Gastroesophageal sphincter (tissue), 4 donors: ENCODE measurements at regions not wholly inside any gene's neighbourhood (a gene's known extent, or its start where the extent isn't known, plus 50 kb on each side); places are given as distances from the start of the nearest gene placed in this dataset.

Experiments used
- ATAC-seq: fragments of 150-250 bp; one replicate; pipeline ENCODE4 v1.9.1; 2016; ENCODE audit warnings: mild to moderate bottlenecking, moderate library complexity
- H3K27ac ChIP-seq, 4 donors: fragments of 200-600 bp; sonication (generic) in 3 of 4; 1 replicate in 3 of 4; 2 replicates in 1 of 4; pipeline ENCODE4 v1.5.1; 2016 to 2019
- H3K27me3 ChIP-seq: fragments of 200-600 bp; sonication (generic); one replicate; pipeline ENCODE4 v1.5.1; 2019
- H3K36me3 ChIP-seq, 2 donors: fragments of 200-600 bp; sonication (generic); one replicate each; pipeline ENCODE4 v1.5.1; 2019; ENCODE audit warnings: control low read depth in 1 of 2
- H3K4me1 ChIP-seq, 3 donors: fragments of 200-600 bp; sonication (generic); 1 replicate in 2 of 3; 2 replicates in 1 of 3; pipeline ENCODE4 v1.5.1; 2016 to 2019; ENCODE audit warnings: control low read depth in 2 of 3
- H3K4me3 ChIP-seq, 2 donors: fragments of 200-600 bp; sonication (generic); one replicate each; pipeline ENCODE4 v1.5.1; 2019; ENCODE audit warnings: mild to moderate bottlenecking in 1 of 2, moderate library complexity in 1 of 2
- H3K9me3 ChIP-seq, 3 donors: fragments of 200-600 bp; sonication (generic); one replicate each; pipeline ENCODE4 v1.5.1; 2017 to 2019; ENCODE audit warnings: control low read depth in 2 of 3
- CTCF ChIP-seq, 4 experiments: fragments of 200-600 bp in 2 of 4; fragments of 450-650 bp in 2 of 4; sonication (generic) in 1 of 4; IDR thresholded peaks; one replicate each; pipeline ENCODE4 v1.5.1; 2017 to 2019; ENCODE audit warnings: antibody characterized with exemption in 4 of 4, mild to moderate bottlenecking in 2 of 4, moderate library complexity in 2 of 4
- EP300 ChIP-seq: sonication (generic); formaldehyde crosslinking; IDR thresholded peaks from one replicate; pipeline ENCODE4 v1.6.1; 2017; ENCODE audit warnings: antibody characterized with exemption, mild to moderate bottlenecking
- POLR2A ChIP-seq, 2 donors: fragments of 450-650 bp; IDR thresholded peaks; one replicate each; pipeline ENCODE4 v1.6.1; 2017; ENCODE audit warnings: antibody characterized with exemption in 2 of 2, mild to moderate bottlenecking in 2 of 2, moderate library complexity in 1 of 2
- POLR2AphosphoS5 ChIP-seq: sonication (generic); formaldehyde crosslinking; IDR thresholded peaks from one replicate; pipeline ENCODE4 v1.6.1; 2017; ENCODE audit warnings: antibody characterized with exemption
- WGBS, 2 donors: methylation state at CpG; one replicate each; pipeline ENCODE4 v1.1.5; 2018; ENCODE audit warnings: low coverage in 1 of 2; 5-methylcytosine and 5-hydroxymethylcytosine counted together

GRCh38 chr10:65548001-65548400 is 1377.8 kb upstream of the LRRTM3 start:
- WGBS, 2 donors, result 50 to 70% methylated on average over 1 to 3 of the region's 3 CpGs
- TF ChIP-seq EP300 (no peak), CTCF (IDR thresholded peaks at IDR 0.05) (no peak), POLR2AphosphoS5 (no peak), POLR2A (IDR thresholded peaks at IDR 0.05) (no peak)
- H3K9me3 ChIP-seq, result no peaks in the 10 kb centered on the region

GRCh38 chr10:65550761-65551160 is 1375.1 kb upstream of the LRRTM3 start:
- Histone ChIP-seq H3K36me3 (no peaks in the 10 kb centered on the region), H3K27me3 (no peaks in the 10 kb centered on the region), H3K9me3 (no peaks in the 10 kb centered on the region), H3K4me1 (no peaks in the 10 kb centered on the region), H3K27ac (no peak overlapping the region), H3K4me3 (no peak overlapping the region)
- no peak for ATAC-seq
- WGBS, 2 donors, result 70 to 75% methylated on average over 2 to 4 of the region's 4 CpGs
- TF ChIP-seq POLR2AphosphoS5 (no peak), CTCF (IDR thresholded peaks at IDR 0.05) (no peak), POLR2A (IDR thresholded peaks at IDR 0.05) (no peak), EP300 (no peak)

More at GRCh38 chr10:65548001-65548400, 1377.8 kb upstream of the LRRTM3 start:
- Histone ChIP-seq H3K27me3 (no peaks in the 10 kb centered on the region), H3K4me1 (no peaks in the 10 kb centered on the region), H3K27ac (no peak overlapping the region), H3K4me3 (no peak overlapping the region), H3K36me3 (no peaks in the 10 kb centered on the region)
- no peak for ATAC-seq

GRCh38 chr10:65555192-65555591 is 1370.6 kb upstream of the LRRTM3 start:
- no peak overlapping the region for H3K27ac ChIP-seq
- H3K9me3 ChIP-seq, result no peaks in the 10 kb centered on the region
- WGBS, 2 donors, result 82 to 87% methylated on average over 5 of the region's 5 CpGs
- H3K27me3 ChIP-seq, result no peaks in the 10 kb centered on the region
- no peak for TF ChIP-seq EP300
- TF ChIP-seq POLR2A (IDR thresholded peaks at IDR 0.05), result no peak
- TF ChIP-seq POLR2AphosphoS5, result no peak
- no peak for TF ChIP-seq CTCF (IDR thresholded peaks at IDR 0.05)
- H3K36me3 ChIP-seq, result no peaks in the 10 kb centered on the region
- peaks cover 0 to 4% (median 0%) of the 10 kb centered on the region in 3 donors for H3K4me1 ChIP-seq
- no peak for ATAC-seq
- no peak overlapping the region for H3K4me3 ChIP-seq

GRCh38 chr10:65556006-65556405 is 1369.8 kb upstream of the LRRTM3 start:
- Histone ChIP-seq H3K4me3 (no peak overlapping the region), H3K9me3 (no peaks in the 10 kb centered on the region), H3K27ac (no peak overlapping the region), H3K4me1 (peaks cover 0 to 4% (median 0%) of the 10 kb centered on the region in 3 donors), H3K27me3 (no peaks in the 10 kb centered on the region), H3K36me3 (no peaks in the 10 kb centered on the region)
- TF ChIP-seq EP300 (no peak), CTCF (IDR thresholded peaks at IDR 0.05) (no peak), POLR2AphosphoS5 (no peak), POLR2A (IDR thresholded peaks at IDR 0.05) (no peak)
- no peak for ATAC-seq
- 96 to 97% methylated on average over 5 of the region's 5 CpGs for WGBS, 2 donors

- WGBS, 2 donors, result 23 to 30% methylated on average over 2 of the region's 2 CpGs
- no peak for ATAC-seq
- Histone ChIP-seq H3K36me3 (no peaks in the 10 kb centered on the region), H3K9me3 (no peaks in the 10 kb centered on the region), H3K27me3 (no peaks in the 10 kb centered on the region), H3K4me3 (no peak overlapping the region), H3K4me1 (peaks cover 0 to 4% (median 0%) of the 10 kb centered on the region in 3 donors), H3K27ac (no peak overlapping the region)
- no peak for TF ChIP-seq EP300
- no peak for TF ChIP-seq CTCF (IDR thresholded peaks at IDR 0.05)
- no peak for TF ChIP-seq POLR2AphosphoS5
Measured at GRCh38 chr10:65559369-65559768, 1366.5 kb upstream of the LRRTM3 start.
